ENCODE measurements at regions not wholly inside any gene's neighbourhood (a gene's known extent, or its start where the extent isn't known, plus 50 kb on each side); places are given as distances from the start of the nearest gene placed in this dataset.

- TF ChIP-seq, protein P1, sequence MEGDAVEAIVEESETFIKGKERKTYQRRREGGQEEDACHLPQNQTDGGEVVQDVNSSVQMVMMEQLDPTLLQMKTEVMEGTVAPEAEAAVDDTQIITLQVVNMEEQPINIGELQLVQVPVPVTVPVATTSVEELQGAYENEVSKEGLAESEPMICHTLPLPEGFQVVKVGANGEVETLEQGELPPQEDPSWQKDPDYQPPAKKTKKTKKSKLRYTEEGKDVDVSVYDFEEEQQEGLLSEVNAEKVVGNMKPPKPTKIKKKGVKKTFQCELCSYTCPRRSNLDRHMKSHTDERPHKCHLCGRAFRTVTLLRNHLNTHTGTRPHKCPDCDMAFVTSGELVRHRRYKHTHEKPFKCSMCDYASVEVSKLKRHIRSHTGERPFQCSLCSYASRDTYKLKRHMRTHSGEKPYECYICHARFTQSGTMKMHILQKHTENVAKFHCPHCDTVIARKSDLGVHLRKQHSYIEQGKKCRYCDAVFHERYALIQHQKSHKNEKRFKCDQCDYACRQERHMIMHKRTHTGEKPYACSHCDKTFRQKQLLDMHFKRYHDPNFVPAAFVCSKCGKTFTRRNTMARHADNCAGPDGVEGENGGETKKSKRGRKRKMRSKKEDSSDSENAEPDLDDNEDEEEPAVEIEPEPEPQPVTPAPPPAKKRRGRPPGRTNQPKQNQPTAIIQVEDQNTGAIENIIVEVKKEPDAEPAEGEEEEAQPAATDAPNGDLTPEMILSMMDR (conservative IDR thresholded peaks at IDR 0.05) = no peak
- no peak for TF ChIP-seq ZFX (IDR thresholded peaks at IDR 0.05)
Measured at GRCh38 chr9:119501374-119501773, 132.1 kb upstream of the BRINP1 start.
